Ovary (tissue), 3 donors: ENCODE measurements at regions not wholly inside any gene's neighbourhood (a gene's known extent, or its start where the extent isn't known, plus 50 kb on each side); places are given as distances from the start of the nearest gene placed in this dataset.

Experiments
- POLR2A ChIP-seq: fragments of 450-650 bp; IDR thresholded peaks from one replicate; pipeline ENCODE4 v1.6.1; 2017; ENCODE audit warnings: antibody characterized with exemption, mild to moderate bottlenecking, moderate library complexity
- TF ChIP-seq, protein P1 (sequence below), 3 donors: fragments of 450-650 bp in 2 of 3; fragments of 200-600 bp in 1 of 3; IDR thresholded peaks; one replicate each; pipeline versions ENCODE4 v1.5.1 to v1.8.0; 2016 to 2022; ENCODE audit warnings: antibody characterized with exemption in 3 of 3, mild to moderate bottlenecking in 1 of 3
- donor health status: DM: no; HTN: no; CAD: no.

DNA sequence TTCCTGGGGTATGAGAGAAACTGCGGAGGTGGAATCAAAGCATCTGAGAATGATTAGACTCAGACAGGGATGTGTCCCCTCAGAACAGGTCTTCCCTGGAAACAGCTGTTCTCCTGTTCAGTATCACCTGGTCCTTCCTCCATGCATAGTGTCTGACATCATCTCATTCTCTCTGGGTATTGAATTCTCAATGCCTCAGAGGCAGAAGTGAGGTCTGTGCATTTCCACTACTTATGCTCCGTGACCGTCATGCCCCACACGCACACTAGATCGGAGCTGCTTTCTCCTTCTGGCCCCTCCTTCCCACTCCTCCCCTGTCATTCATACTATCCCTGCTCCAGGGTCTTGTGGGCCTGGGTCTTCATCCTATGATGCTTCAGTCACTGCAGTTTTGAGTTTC, 61.4 kb upstream of the DAB2IP start:
- TF ChIP-seq, protein P1, sequence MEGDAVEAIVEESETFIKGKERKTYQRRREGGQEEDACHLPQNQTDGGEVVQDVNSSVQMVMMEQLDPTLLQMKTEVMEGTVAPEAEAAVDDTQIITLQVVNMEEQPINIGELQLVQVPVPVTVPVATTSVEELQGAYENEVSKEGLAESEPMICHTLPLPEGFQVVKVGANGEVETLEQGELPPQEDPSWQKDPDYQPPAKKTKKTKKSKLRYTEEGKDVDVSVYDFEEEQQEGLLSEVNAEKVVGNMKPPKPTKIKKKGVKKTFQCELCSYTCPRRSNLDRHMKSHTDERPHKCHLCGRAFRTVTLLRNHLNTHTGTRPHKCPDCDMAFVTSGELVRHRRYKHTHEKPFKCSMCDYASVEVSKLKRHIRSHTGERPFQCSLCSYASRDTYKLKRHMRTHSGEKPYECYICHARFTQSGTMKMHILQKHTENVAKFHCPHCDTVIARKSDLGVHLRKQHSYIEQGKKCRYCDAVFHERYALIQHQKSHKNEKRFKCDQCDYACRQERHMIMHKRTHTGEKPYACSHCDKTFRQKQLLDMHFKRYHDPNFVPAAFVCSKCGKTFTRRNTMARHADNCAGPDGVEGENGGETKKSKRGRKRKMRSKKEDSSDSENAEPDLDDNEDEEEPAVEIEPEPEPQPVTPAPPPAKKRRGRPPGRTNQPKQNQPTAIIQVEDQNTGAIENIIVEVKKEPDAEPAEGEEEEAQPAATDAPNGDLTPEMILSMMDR (IDR thresholded peaks at IDR 0.05), result no peak
- TF ChIP-seq POLR2A, result no peak
